Suprapubic skin (tissue), 4 donors: ENCODE measurements at regions not wholly inside any gene's neighbourhood (a gene's known extent, or its start where the extent isn't known, plus 50 kb on each side); places are given as distances from the start of the nearest gene placed in this dataset.

Experiments
- DNase-seq, 2 donors: peaks; one replicate each; pipeline ENCODE4 v3.0.0-alpha.2; 2019; ENCODE audit warnings: low spot score in 2 of 2
- H3K27ac ChIP-seq: fragments of 200-600 bp; sonication (generic); one replicate; pipeline ENCODE4 v1.5.1; 2019
- H3K27me3 ChIP-seq: fragments of 200-600 bp; sonication (generic); one replicate; pipeline ENCODE4 v1.5.1; 2019
- H3K36me3 ChIP-seq: fragments of 200-600 bp; sonication (generic); one replicate; pipeline ENCODE4 v1.5.1; 2019
- H3K4me1 ChIP-seq: fragments of 200-600 bp; sonication (generic); one replicate; pipeline ENCODE4 v1.5.1; 2019
- H3K4me3 ChIP-seq: fragments of 200-600 bp; sonication (generic); one replicate; pipeline ENCODE4 v1.5.1; 2019; ENCODE audit warnings: mild to moderate bottlenecking
- H3K9me3 ChIP-seq: fragments of 200-600 bp; sonication (generic); one replicate; pipeline ENCODE4 v1.5.1; 2019
- EP300 ChIP-seq: sonication (generic); formaldehyde crosslinking; IDR thresholded peaks from one replicate; pipeline ENCODE4 v1.6.1; 2017; ENCODE audit warnings: antibody characterized with exemption
- POLR2A ChIP-seq, 2 donors: fragments of 450-650 bp; IDR thresholded peaks; one replicate each; pipeline ENCODE4 v1.6.1; 2017; ENCODE audit warnings: antibody characterized with exemption in 2 of 2, mild to moderate bottlenecking in 2 of 2, moderate library complexity in 2 of 2
- POLR2AphosphoS5 ChIP-seq, 3 donors: sonication (generic); formaldehyde crosslinking; IDR thresholded peaks; one replicate each; pipeline ENCODE4 v1.6.1; 2017; ENCODE audit warnings: antibody characterized with exemption in 3 of 3
- WGBS: methylation state at CpG from one replicate; pipeline ENCODE4 v1.1.5; 2018; 5-methylcytosine and 5-hydroxymethylcytosine counted together
- TF ChIP-seq, protein P1 (sequence below), 2 donors: fragments of 200-600 bp in 1 of 2; fragments of 450-650 bp in 1 of 2; sonication (generic) in 1 of 2; IDR thresholded peaks; one replicate each; pipeline ENCODE4 v1.5.1; 2016 to 2019; ENCODE audit warnings: antibody characterized with exemption in 2 of 2, mild to moderate bottlenecking in 1 of 2, moderate library complexity in 1 of 2

GRCh38 chr6:47360388-47360787 is 50.7 kb upstream of the TNFRSF21 start:
- no peaks in the 10 kb centered on the region for H3K36me3 ChIP-seq
- H3K27me3 ChIP-seq = no peaks in the 10 kb centered on the region
- no peaks in the 10 kb centered on the region for H3K4me1 ChIP-seq
- DNase-seq = no peak
- no peak overlapping the region for H3K27ac ChIP-seq
- no peaks in the 10 kb centered on the region for H3K9me3 ChIP-seq
- no peak overlapping the region for H3K4me3 ChIP-seq
- TF ChIP-seq POLR2A (IDR thresholded peaks at IDR 0.05) (no peak), POLR2AphosphoS5 (IDR thresholded peaks at IDR 0.05) (no peak), EP300 (no peak)
- TF ChIP-seq, protein P1, sequence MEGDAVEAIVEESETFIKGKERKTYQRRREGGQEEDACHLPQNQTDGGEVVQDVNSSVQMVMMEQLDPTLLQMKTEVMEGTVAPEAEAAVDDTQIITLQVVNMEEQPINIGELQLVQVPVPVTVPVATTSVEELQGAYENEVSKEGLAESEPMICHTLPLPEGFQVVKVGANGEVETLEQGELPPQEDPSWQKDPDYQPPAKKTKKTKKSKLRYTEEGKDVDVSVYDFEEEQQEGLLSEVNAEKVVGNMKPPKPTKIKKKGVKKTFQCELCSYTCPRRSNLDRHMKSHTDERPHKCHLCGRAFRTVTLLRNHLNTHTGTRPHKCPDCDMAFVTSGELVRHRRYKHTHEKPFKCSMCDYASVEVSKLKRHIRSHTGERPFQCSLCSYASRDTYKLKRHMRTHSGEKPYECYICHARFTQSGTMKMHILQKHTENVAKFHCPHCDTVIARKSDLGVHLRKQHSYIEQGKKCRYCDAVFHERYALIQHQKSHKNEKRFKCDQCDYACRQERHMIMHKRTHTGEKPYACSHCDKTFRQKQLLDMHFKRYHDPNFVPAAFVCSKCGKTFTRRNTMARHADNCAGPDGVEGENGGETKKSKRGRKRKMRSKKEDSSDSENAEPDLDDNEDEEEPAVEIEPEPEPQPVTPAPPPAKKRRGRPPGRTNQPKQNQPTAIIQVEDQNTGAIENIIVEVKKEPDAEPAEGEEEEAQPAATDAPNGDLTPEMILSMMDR (IDR thresholded peaks at IDR 0.05) = no peak

GRCh38 chr6:47362857-47363461 is 53.3 kb upstream of the TNFRSF21 start:
- no peak overlapping the region for H3K4me3 ChIP-seq
- TF ChIP-seq, protein P1 (IDR thresholded peaks at IDR 0.05) = no peak
- TF ChIP-seq POLR2A (IDR thresholded peaks at IDR 0.05) (no peak), EP300 (no peak), POLR2AphosphoS5 (IDR thresholded peaks at IDR 0.05) (no peak)
- 91% methylated on average over 10 of the region's 10 CpGs for WGBS
- H3K27ac ChIP-seq = no peak overlapping the region
- H3K36me3 ChIP-seq = no peaks in the 10 kb centered on the region
- no peaks in the 10 kb centered on the region for H3K9me3 ChIP-seq
- DNase-seq = no peak
- no peaks in the 10 kb centered on the region for H3K27me3 ChIP-seq
- H3K4me1 ChIP-seq = no peaks in the 10 kb centered on the region

DNA sequence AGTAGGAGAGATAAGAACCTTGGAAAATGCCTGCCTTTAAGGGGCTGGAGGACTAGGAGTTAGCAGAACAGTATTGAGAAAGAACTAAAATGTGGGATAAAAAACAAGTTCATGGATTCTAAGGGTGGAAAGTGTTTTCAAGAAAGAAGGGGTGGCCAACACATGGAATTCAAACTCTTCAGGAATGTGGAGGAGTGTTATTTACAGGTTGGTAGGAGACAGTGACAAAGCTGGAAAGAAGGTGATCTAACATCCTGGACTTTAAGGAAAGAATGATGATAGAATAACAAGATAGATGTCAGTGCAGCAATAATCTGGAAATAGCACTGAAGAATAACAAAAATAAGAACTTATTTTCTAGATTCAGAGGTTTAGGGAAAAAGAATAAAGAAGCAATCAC is 54.0 kb upstream of the TNFRSF21 start:
- Histone ChIP-seq H3K27me3 (no peaks in the 10 kb centered on the region), H3K4me1 (no peaks in the 10 kb centered on the region)
- TF ChIP-seq EP300 = no peak
- TF ChIP-seq, protein P1 (IDR thresholded peaks at IDR 0.05) = no peak
- no peak for TF ChIP-seq POLR2AphosphoS5 (IDR thresholded peaks at IDR 0.05)
- TF ChIP-seq POLR2A (IDR thresholded peaks at IDR 0.05) = no peak

GRCh38 chr6:47366335-47366890 is 56.7 kb upstream of the TNFRSF21 start:
- Histone ChIP-seq H3K9me3 (no peaks in the 10 kb centered on the region), H3K4me3 (no peak overlapping the region), H3K4me1 (no peaks in the 10 kb centered on the region), H3K27me3 (no peaks in the 10 kb centered on the region), H3K36me3 (no peaks in the 10 kb centered on the region), H3K27ac (no peak overlapping the region)
- DNase-seq = no peak
- TF ChIP-seq EP300 (no peak), POLR2A (IDR thresholded peaks at IDR 0.05) (no peak), POLR2AphosphoS5 (IDR thresholded peaks at IDR 0.05) (no peak)
- TF ChIP-seq, protein P1 (IDR thresholded peaks at IDR 0.05) = no peak
- WGBS = 88% methylated on average over 2 of the region's 2 CpGs

More for the DNA sequence above, 54.0 kb upstream of the TNFRSF21 start:
- H3K27ac ChIP-seq = no peak overlapping the region
- H3K9me3 ChIP-seq = no peaks in the 10 kb centered on the region
- no peak for DNase-seq
- no peaks in the 10 kb centered on the region for H3K36me3 ChIP-seq
- H3K4me3 ChIP-seq = no peak overlapping the region

DNA sequence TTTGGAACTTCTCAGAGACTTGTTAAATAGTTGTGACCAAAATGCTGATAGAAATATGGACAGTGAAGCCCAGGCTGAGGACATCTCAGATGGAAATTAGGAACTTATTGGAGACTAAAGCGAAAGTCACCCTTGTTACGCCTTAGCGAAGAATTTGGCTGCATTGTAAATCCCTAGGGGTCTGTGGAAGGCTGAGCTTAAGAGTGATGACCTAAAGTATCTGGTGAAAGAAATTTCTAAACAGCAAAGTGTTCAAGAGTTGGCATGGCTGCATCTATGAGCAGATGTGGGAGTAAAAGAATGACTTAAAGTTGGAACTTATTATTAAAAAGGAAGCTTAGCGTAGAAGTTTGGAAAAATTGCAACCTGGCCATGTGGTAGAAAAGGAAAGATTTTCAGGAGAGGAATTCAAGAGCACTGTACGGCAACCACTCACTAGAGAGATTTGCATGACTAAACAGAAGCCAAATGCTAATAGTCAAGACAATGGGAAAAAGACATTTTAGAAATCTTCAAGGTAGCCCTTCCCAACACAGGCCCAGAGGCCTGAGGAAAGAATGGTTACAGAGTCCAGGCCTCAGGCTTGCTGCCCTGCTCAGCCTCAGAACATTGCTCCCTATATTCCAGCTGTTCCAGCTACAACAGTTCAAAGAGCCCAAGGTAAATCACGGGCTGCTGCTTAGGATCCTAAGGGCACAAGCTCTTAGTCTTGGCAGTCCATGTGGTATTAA is 61.6 kb upstream of the TNFRSF21 start:
- no peak for DNase-seq
- Histone ChIP-seq H3K27ac (no peak overlapping the region), H3K36me3 (no peaks in the 10 kb centered on the region), H3K27me3 (no peaks in the 10 kb centered on the region), H3K9me3 (no peaks in the 10 kb centered on the region), H3K4me1 (no peaks in the 10 kb centered on the region), H3K4me3 (no peak overlapping the region)
- WGBS = 76% methylated on average over 6 of the region's 6 CpGs
- no peak for TF ChIP-seq EP300
- TF ChIP-seq, protein P1 (IDR thresholded peaks at IDR 0.05) = no peak
- TF ChIP-seq POLR2A (IDR thresholded peaks at IDR 0.05) = no peak
- TF ChIP-seq POLR2AphosphoS5 (IDR thresholded peaks at IDR 0.05) = no peak
